IMR-90 (cell line): ENCODE measurements at regions not wholly inside any gene's neighbourhood (a gene's known extent, or its start where the extent isn't known, plus 50 kb on each side); places are given as distances from the start of the nearest gene placed in this dataset.

Source experiments
- BHLHE40 ChIP-seq: fragments of 150-350 bp; IDR thresholded peaks from 2 replicates; pipeline ENCODE4 v1.6.1; 2016; ENCODE audit warnings: mild to moderate bottlenecking, low read depth, low read length
- CEBPB ChIP-seq: IDR thresholded peaks from 2 replicates; pipeline ENCODE4 v1.6.1; 2012; ENCODE audit warnings: low read depth, low read length, improper control_type of control experiment
- CTCF ChIP-seq: conservative IDR thresholded peaks from 2 replicates; pipeline ENCODE4 v1.5.1; 2012; ENCODE audit warnings: mild to moderate bottlenecking, low read depth, low read length, improper control_type of control experiment
- ELK1 ChIP-seq: fragments of 150-350 bp; IDR thresholded peaks from 2 replicates; pipeline ENCODE4 v1.6.1; 2016; ENCODE audit warnings: low read depth, mild to moderate bottlenecking, low read length, moderate library complexity, borderline replicate concordance
- FOS ChIP-seq: fragments of 150-350 bp; IDR thresholded peaks from 2 replicates; pipeline ENCODE4 v1.6.1; 2016; ENCODE audit warnings: low read depth, low read length
- MAFK ChIP-seq: IDR thresholded peaks from 2 replicates; pipeline ENCODE4 v1.6.1; 2012; ENCODE audit warnings: low read depth, low read length, improper control_type of control experiment
- MXI1 ChIP-seq: IDR thresholded peaks from 2 replicates; pipeline ENCODE4 v1.6.1; 2012; ENCODE audit warnings: low read depth, mild to moderate bottlenecking, low read length, moderate library complexity, borderline replicate concordance
- POLR2A ChIP-seq: IDR thresholded peaks from 2 replicates; pipeline ENCODE4 v1.6.1; 2012; ENCODE audit warnings: mild to moderate bottlenecking, low read depth, low read length
- RAD21 ChIP-seq: IDR thresholded peaks from 2 replicates; pipeline ENCODE4 v1.6.1; 2012; ENCODE audit warnings: low read length, improper control_type of control experiment
- RCOR1 ChIP-seq: IDR thresholded peaks from 2 replicates; pipeline ENCODE4 v1.6.1; 2012; ENCODE audit warnings: mild to moderate bottlenecking, low read length, improper control_type of control experiment; ENCODE audit not compliant: insufficient replicate concordance
- RFX5 ChIP-seq: IDR thresholded peaks from 2 replicates; pipeline ENCODE4 v1.8.0; 2012; ENCODE audit warnings: low read depth, mild to moderate bottlenecking, low read length, moderate library complexity
- SMC3 ChIP-seq: fragments of 150-350 bp; IDR thresholded peaks from 2 replicates; pipeline ENCODE4 v1.6.1; 2016; ENCODE audit warnings: low read depth, mild to moderate bottlenecking, antibody characterized with exemption, low read length, moderate library complexity
- USF2 ChIP-seq: fragments of 150-350 bp; IDR thresholded peaks from 2 replicates; pipeline ENCODE4 v1.6.1; 2017; ENCODE audit warnings: mild to moderate bottlenecking, antibody characterized with exemption, low read length, low read depth

- TF ChIP-seq CTCF (no peak), SMC3 (no peak), BHLHE40 (no peak), CEBPB (no peak), RCOR1 (no peak), MAFK (no peak), POLR2A (no peak), MXI1 (no peak), RAD21 (no peak), FOS (no peak), RFX5 (no peak), ELK1 (no peak), USF2 (no peak)
Measured at GRCh38 chr18:78737006-78737915, 242.4 kb upstream of the SALL3 start.
